HG03521 (cell line): ENCODE measurements at regions not wholly inside any gene's neighbourhood (a gene's known extent, or its start where the extent isn't known, plus 50 kb on each side); places are given as distances from the start of the nearest gene placed in this dataset.
"Not testable (repeated sequence)": the region's sequence is repeated elsewhere in the genome, so short reads cannot be mapped to it uniquely, and the experiment has no call there.

ENCODE experiments used
- ATAC-seq: cut with Tn5 transposase; IDR thresholded peaks from one replicate; pipeline ENCODE4 v1.9.1; 2021; ENCODE audit warnings: mild to moderate bottlenecking, moderate library complexity; ENCODE audit not compliant: unreplicated experiment

- ATAC-seq: peak; percentile 89
Measured at GRCh38 chr2:8252997-8253694, 428.7 kb upstream of the ID2 start.

GRCh38 chr2:8253781-8254180 lies 428.1 kb upstream of the ID2 start:
- ATAC-seq: no peak

GRCh38 chr2:8254214-8254613 lies 427.6 kb upstream of the ID2 start:
- ATAC-seq: not testable (repeated sequence)

GRCh38 chr2:8254791-8255447 lies 426.9 kb upstream of the ID2 start:
- ATAC-seq: no peak

- no peak for ATAC-seq
Measured at GRCh38 chr2:8255448-8255800, 426.4 kb upstream of the ID2 start.

DNA sequence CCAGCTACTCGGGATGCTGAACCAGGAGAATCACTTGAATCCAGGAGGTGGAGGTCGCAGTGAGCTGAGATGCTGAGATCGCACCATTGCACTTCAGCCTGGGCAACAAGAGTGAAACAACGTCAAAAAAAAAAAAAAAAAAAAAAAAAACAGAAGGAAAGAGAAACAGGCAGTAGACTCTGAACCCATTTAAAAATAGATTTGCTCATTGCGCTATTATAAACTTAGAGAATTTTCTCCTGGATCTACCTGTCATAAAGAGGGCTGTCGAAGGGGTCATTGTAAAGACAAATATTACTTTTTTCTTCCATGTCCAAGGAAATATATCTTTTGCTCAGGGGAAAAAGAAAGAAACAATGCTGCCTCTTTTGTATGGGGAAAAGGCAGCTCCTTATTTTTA lies 425.0 kb upstream of the ID2 start:
- no peak for ATAC-seq

- no peak for ATAC-seq
Measured at GRCh38 chr2:8257502-8257901, 424.4 kb upstream of the ID2 start.

DNA sequence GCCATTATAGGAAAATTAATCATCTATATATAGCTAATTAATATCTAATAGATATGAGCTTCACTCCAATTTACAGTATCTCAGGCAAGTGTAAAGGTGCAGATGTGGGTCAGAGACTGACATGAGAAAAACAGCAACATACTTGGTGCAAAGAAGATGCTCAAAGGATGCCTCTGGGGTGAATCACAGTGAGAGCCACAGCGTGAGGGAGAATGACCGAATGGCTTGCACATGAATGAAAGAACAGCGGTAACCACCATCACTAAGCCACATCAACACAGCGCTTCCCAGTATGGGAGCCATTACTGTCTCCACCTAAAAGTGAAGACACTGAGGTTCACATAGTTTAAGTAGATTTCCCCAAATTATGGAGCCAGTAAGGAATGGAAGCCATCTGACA lies 423.4 kb upstream of the ID2 start:
- ATAC-seq: no peak

GRCh38 chr2:8259106-8259840 lies 422.6 kb upstream of the ID2 start:
- no peak for ATAC-seq

- no peak for ATAC-seq
Measured at GRCh38 chr2:8259841-8260178, 422.0 kb upstream of the ID2 start.

GRCh38 chr2:8260213-8260612 lies 421.6 kb upstream of the ID2 start:
- ATAC-seq: no peak

- no peak for ATAC-seq
Measured at GRCh38 chr2:8263901-8264300, 418.0 kb upstream of the ID2 start.

DNA sequence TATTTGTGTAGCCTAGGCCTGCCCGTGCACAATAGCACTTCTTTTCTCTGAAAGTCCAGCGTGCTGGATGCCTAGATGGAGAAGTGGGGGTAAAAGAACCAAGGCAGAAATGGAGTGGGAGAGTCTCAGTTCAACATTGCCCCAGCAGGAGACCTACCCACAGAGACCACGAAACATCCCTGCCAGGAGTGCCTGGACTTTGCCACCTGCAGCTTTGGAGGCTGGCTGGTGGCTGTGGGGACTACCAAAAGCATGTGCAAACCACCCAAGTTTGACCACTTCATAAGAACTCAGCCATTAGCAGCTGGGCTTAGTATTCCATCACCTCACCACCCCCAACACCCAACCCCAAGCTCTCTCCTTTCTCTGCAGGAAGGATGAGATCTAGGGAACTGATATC lies 416.9 kb upstream of the ID2 start:
- ATAC-seq: no peak

DNA sequence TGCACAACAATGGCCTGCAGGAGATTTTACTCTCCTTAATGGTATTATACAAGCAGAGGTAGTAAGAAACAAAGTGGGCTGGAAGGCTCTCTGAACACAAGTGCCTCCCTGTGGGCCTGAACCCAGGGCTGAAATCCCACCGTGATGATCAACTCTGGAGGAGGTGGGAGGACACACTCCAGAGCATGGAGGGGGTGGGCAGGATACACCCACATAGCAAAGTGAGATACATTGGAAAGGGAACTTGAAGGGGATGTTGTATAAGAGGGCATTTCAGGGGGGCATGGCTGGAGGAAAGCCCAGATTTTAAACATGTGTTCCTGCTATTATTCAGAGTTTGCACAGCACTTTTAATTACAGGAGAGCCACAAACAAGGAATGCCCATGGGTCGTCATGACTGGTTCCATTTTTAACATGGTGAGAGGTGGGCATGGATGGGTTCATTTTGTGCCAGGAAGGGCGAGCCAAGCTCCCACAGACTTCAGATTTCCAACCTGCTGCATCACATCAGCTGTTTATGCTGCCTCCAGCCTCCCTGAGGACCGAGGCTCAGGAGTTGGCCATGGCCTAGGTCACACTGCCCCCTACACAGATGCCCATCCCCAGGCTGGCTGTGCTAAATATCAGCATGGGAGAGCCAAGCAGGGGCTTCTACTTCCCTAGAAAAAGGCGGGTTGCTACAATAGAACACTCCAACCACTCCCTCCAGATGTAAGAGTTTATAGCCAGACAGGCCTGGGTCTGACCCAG lies 416.2 kb upstream of the ID2 start:
- ATAC-seq: no peak

DNA sequence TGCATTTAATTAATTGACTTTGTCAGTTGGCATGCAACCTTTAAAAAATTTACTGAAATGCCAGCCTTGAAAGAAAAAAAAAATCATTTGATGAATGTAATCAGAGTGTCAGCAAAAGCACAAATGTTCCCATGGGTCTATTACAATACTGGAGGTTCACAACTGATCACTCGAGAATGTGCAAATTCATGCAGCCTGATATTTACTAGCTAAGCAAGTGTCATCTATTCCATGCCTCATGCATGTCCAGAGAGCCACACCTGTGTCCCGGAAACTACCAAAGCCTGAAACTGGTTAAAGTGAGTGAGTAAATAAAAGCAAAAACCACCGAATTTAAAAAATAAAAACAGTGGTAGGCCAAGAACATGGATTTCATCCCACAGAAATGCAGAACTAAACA lies 415.3 kb upstream of the ID2 start:
- no peak for ATAC-seq

DNA sequence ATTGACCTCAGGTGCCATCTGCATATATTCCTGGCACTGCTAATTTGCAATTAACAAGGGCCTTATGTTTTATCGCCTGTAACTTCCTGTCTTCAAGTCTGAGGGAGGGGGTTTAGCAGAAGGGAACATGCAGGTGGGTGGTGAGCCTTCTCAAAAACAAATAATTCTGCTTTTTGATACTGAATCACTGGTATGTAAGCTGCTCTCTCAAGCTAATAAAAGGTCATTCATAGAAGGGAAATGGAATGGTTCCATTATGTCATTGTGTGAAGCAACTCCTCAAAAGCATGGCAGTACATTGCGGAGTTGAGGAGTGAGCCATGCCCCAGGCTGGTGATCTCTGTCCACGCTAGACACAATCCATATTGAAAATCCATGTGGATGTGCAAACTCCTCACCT lies 414.8 kb upstream of the ID2 start:
- no peak for ATAC-seq

DNA sequence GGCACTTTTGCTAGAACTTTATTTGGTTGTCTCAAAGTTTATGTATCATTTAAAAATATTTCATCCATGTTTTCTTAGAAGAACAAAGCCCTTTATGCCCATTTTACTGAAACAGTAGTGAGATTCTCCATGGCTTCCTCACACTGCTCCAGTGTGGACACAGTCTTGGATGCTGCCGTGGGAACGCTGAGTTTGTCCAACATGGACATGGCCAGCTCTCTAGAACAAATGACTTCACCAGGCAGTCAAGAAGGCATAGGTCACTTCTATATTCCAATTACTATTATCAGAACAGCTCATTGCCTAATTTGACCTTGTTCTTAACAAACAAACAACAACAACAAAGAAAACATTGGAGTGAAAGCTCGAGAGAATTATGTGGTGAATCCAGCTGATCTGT lies 414.1 kb upstream of the ID2 start:
- ATAC-seq: no peak

DNA sequence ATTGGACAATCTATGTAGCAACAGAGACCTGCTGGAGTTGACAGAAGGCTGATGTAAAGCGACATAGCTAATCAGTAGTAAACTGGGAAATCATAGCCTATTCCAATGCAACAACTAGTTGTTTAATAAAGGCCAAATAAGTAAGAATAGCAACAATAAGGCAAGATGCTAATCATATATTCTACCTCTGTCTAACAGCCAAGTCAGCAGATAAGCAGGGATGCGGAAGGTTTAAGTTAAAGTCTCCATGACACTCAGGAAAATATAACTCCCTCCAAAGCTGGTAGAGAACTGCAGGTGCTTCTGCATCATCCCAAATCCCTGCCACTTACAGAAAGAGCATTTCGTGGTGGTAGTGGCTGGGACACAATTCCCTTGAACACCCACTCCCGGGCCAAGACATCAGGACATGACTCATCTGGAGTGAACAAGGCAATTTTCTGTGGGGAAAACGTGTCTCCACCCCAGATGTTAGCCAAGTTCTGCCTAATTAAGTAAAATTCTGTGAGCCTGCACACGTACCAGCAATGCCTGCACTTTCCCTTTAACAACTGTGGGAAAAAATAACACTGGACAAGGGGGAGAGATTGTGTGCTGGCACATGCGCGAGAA lies 413.6 kb upstream of the ID2 start:
- ATAC-seq: no peak

- no peak for ATAC-seq
Measured at GRCh38 chr2:8270699-8271098, 411.2 kb upstream of the ID2 start.

- no peak for ATAC-seq
Measured at GRCh38 chr2:8271461-8271860, 410.4 kb upstream of the ID2 start.

GRCh38 chr2:8276026-8276425 lies 405.8 kb upstream of the ID2 start:
- no peak for ATAC-seq
